ENCODE measurements at regions not wholly inside any gene's neighbourhood (a gene's known extent, or its start where the extent isn't known, plus 50 kb on each side); places are given as distances from the start of the nearest gene placed in this dataset.

GRCh38 chr6:147000545-147001488 lies 203.4 kb upstream of the STXBP5 start:
- no peak for TF ChIP-seq CTCF (IDR thresholded peaks at IDR 0.05)
- TF ChIP-seq POLR2A (IDR thresholded peaks at IDR 0.05; ENCODE audit: low read depth), result no peak
